CD4-positive, alpha-beta T cell treated with Interleukin-4 for 4 hours (primary cell): ENCODE measurements at regions not wholly inside any gene's neighbourhood (a gene's known extent, or its start where the extent isn't known, plus 50 kb on each side); places are given as distances from the start of the nearest gene placed in this dataset.

Experiments
- DNase-seq: peaks from one replicate; pipeline ENCODE4 v3.0.0-alpha.2; 2020

DNA sequence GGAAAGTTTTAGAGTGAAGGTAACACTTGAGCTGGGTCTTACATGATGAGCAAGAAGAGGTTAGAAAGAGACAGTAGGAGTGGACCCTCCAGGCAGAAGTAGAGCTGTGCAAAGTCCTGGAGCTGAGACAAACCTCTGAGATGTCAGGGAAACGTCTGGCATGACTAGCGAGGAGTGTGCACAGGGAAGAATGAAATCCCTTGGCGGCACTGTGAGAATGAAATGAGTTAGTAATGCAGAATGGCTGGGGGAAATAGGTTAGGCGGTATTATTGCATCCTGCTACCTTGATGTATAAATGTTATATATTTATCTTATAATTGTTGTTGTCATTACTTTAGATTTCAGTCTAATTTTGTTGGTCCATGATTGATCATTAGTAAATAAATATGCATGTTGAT is 457.9 kb upstream of the CCL2 start:
- no peak for DNase-seq

DNA sequence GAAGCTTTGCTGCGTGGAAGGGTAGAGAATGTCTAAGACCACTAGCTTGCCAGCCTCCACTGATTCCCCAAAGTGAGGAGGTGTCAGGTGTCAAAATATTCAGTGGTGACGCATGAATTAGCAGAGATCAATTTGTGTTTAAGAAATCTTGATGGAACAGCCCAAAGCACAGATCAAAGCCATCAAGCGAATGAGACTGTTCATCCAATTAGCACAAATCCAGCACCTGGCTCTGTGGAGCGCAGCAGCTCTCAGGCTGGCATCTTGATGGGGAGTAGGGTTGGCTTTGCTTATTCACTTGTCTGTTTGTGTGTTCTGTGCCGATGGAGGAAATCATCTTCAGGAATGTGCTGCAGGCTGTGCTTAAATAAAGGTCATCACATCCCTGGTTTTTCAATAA is 456.8 kb upstream of the CCL2 start:
- DNase-seq: no peak

DNA sequence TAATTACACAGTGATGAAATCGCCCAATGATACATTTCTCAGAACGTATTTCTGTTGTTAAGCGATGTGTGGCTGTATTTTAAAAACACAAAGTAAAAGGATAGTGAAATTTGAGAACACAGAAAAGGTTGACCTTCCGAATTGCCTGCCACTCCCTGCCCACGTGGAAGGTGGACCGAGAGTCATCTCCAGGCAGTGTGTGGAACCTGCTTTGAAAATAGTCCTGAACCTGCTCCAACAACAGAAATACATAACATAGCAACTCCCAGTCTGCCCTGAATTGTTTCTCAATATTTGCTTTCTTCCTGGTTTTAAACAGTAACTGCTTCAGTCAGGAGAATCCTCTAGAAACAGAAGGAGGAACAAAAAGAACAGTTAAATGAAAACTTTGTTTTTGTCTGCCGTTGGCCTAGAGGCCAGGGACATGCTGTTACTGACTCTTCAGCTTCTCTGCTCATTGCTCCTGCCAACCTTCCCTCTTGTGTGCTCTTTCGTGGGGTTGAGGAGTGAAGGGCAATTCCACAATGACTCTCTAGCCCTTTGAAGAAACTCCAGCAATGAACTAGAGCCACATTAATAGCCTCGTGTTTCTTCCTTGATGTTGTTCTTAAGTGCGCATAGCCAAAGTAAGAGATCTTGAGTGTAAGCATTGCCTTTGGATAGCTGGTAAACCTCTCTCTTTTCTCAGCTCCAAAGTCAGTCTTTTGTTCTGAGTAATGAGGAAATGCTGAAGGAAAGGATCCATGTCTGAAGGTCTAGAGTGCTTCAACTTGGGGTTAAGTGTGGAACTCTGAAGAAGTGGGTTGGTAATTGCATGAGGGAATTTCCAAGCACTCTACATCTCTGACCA is 452.5 kb upstream of the CCL2 start:
- no peak for DNase-seq

DNA sequence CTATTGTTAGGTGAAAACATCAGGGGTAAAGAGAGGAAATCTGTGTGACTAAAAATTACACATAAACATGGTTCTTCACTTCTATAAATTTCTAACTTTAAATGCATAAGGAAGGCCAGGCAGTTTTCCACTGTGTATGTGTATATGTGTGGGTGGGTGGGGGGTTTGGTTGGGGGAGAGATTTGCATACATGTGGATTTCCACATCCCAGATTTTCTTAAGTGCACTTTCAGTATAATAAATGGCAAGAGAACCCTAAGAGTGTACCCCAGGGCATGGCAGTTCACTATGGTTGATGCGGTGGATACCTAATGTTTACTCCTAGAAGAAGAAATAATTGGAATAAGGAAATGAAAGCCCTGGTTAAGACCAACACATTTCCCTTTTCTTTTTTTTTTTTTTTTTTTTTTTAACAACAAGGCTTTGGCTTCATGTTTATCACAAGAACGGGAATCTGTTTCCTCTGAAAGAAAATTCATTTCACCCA is 451.8 kb upstream of the CCL2 start:
- DNase-seq: no peak

DNA sequence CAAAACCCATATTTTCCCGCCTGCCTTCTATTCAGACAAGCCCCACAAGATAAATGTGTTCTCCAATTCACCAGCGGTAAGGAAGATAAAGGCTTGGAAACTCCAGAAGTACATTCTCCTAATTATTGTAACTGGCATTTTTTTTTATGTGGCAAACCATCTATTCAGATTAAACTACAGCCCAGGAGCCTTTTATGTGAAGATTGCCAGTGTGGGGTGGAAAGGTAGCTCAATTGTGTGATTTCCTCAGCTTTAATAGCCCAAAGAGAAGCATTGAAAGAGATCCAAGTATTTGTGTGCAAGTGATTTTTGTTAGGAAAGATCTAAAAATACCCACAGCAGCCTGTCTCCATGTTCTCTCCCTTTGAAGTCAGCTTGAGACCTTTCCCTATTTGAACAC is 451.4 kb upstream of the CCL2 start:
- DNase-seq: no peak

DNA sequence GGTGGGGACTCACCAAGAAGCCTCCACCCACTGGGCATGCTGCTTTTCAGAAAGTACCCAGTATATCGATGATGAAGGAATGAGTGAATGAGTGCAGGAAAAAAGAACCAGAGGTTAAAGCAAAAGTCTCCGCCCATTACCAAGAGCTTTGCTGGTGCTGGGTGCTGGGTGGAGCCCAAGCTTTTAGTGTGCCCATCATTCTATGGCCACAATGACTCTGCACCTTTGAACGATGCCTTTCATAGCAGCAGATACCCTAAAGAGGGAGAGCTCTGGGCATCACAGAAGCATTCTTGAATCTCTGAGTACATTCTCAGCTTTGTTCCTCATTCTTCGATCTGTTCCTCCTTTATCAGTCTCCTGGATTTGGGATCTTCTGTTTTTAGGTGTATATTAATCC is 450.7 kb upstream of the CCL2 start:
- no peak for DNase-seq

DNA sequence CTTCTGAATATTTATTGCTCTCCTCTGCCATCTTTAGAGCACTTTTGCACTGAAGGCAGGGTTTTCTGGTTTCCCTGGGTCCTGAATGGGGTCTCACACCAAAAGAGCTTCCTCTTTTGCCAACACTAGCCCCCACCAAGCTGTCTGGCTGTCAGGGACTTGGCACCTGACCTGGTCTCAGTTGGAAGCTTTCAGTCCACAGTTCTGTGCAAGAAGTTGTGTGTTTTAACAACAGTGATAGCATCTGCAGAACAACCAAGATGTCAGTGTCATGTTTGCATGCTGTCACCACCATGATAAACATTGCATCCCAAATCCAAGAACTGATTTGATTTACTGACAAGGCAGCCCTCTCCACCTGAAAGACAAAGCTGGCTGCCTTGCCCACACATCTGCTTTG is 448.5 kb upstream of the CCL2 start:
- DNase-seq: no peak

DNA sequence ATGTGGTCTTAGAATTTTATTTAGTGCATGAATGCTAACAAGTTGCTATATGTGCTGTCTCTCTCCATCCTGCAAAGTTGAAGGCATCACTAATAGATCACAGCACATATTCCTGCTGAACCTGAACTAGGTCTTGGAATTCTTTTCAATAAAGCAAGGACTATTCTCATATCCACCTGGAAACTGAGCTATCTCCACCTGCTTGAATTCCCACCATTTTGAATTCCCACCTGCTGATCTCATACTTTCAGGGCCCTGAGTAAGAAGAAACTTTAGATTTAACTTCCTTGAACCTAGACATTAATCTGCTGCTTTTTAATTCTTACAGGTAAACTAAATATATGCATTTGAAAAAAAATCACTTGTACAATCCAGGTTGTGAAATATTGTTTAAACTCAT is 445.3 kb upstream of the CCL2 start:
- DNase-seq: no peak

DNA sequence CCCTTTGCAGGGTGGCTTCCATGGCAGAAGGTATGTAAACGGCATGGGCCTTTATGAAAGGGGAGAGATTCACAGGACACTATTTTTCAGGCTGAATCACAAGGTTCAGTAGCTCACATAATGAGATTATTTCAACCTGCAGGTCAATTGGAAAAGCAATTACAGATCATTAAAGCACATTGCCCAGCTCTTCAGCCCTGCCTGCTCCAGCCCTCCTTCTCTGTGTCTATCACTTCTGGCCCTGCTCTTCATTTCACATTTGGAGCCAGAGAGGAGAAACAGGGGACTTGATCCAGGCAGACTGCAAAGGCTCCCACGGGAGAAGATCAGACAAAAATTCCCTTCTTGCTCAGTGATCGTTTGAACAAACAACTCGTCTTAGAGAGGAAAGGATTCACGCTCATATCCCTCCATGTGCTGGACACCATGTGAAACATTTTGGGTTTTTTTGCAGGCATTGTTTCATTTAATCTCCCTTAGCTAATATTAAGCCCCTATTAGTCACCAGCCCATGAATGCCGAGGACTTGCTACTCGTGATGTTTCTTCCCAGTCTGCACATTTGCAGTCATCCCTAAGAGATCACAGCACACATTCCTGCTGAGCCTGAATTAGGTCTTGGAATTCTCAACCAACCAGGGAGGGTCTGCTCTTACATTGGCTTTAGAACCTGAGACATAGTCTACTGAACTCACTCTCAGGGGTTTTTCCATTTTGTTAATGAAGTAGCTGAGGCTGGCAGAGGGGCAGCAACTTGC is 443.9 kb upstream of the CCL2 start:
- DNase-seq: no peak

DNA sequence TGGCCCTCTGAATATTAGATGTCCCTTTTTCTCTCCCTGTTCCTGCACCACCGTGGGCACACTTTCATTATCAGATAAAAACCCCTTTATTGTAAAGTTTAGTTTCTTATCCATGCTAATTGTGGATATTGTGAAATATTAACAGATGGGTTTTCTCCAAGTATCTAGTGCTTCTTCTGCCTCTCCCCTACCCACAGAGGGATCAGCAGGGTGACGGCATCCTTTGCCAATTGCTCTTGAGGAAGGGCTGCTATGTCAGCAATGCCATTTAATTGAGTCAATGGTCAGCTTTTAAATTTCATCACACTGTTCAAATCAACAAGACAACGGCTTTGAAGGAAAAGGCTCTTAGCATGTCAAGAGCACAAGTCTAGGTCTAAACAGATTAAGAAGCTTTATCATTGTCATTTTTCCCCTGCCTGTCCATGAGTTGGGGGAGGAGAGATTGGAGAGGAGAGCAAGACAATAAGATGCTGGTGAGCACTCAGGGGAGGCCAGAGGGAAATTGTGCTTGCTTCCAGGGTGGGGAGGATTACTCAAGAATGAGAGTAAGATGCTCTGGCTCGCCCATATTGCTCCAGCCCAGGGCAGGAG is 443.0 kb upstream of the CCL2 start:
- no peak for DNase-seq

DNA sequence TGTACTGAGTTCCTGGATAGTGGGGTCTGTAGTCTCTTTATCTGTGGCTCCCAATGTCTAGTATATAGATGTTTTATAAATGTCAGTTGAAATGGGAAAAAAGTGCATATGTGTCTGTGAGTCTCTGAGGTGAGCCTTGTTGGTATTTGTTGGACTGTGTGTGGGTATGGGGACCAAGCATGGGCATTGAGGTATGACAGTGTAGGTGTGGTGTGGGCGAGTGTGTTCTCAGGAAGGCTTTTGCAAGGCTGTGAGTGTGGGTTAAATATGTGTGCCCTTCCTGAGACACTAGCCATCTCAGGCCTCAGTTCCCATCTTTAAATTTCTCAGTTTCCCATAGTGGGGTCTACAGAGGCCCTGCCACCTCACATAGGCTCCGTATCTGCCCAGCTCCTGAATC is 440.2 kb upstream of the CCL2 start:
- no peak for DNase-seq

DNA sequence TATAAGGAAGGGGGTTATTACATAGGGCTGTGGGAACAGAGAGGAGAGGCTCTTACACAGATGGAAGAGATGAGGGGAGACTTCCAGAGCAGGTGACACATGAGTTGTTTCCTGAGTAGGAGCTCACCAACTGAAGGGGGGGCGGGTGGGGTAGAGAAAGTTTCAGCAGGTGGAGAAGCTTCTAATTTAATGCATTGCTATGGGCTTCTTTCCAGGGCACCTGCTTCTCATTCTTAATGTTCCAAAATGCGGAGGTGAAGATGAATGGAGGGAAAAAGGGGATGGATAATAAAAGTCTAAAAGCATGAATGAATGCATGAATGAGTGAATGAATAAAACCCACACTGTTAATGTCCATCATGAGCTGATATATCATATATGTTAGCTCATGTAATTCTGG is 439.0 kb upstream of the CCL2 start:
- DNase-seq: no peak

DNA sequence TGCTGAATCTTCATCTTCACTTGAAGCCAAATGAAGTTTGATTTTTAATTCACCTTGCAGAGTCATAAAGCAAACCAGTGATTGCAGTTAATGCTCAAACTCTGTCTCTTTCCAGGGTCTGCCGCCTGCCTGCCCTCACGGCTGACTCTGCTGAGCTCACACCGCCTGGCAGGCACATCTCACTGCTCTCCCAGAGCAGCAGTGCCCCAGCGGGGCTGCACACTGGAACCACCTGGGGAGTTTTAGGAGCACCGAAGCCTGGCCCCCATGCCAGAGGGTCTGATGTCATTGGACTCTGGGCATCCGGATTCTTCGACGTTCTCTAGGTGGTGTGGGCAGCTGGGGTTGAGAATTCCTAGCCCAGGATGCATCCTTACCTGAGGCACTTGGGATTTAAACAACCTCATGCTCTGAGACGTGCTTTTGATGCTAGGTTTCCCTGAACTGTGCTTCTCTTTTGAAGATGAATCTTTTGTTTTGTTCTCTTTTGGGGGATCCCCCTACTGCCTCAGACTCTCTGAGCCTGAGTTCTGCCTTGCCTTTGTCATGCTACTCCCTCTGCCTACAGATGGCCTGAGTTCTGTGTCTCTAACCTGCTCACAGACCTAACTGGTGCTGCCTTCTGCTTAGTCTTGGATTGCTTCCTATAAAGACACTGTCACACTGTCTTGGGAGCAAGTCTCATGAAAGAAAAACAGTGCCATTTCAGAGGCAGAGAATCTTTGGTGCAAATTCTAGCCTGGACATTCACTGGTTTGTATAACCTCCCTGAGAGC is 438.1 kb upstream of the CCL2 start:
- no peak for DNase-seq

DNA sequence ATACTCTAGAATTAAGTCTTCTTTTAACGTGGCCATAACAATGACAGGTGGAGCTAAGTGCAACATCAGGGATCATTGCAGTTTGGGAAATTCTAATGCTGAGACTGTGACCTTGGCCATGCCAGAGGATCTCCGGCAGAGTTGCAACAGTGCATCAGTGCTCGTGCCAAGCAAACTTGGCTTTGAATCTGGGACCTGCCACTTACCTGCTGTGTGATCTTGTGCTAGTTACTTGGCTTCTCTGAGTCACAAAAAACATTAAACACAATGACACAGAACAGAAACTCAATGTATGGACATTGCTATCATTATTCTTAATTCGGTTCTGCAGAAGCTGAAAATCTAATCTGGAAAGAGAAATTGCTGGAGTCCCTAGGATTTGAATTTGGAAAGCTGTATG is 435.5 kb upstream of the CCL2 start:
- no peak for DNase-seq

DNA sequence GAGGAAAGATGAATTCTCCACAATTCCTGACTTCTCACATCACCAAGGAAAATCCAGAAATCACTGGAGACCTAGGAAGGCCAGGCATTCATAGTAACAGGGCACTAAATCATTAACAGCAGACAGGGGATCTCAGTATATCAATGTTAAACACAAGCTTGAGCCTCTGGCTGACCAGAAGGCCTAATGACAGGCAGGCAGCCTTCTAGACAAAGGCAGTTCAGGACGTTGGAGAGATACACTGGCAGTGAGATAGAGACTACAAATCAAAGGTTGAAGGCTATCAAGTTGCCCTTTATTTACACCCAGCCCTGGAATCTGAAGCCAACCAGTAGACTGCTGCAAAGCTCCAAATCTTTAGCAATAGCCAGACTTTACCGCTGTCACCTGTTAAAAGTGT is 422.8 kb upstream of the CCL2 start:
- no peak for DNase-seq

DNA sequence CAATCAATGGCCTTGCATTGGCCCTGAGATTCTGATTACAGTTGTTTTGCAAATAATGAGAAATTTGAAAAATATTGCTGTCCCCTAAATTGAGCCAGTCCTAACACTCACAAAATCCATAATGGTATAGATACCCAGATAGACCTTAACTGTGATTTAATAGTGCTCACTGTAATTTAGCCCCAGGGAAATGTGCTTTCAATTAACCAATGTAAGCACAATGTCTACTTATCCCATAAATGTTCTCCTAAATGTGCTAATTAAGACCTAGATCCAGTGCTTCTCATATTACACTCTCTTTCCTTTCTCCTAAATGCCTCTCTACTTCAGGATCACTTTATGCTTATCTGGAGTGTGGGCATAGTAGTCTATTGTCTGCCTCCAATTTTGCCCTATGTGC is 417.8 kb upstream of the CCL2 start:
- DNase-seq: no peak

DNA sequence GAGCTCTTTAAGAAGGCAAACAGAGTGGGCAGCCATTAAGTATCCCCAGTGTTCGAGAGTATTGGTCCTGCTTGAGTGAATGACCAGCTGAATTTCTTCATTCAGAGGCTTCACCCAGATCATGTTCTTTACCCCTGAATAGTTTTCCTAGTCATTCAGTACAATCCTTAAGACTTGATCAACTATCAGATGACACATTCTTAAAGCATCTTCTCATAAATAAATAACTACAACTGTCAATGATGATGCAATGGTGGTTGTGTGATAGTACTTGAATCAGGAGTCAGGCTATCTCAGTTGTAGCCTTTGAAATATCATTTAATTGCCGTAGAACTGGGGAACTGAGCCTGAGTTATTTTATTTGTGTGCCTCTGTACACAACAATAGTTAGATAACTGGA is 416.8 kb upstream of the CCL2 start:
- DNase-seq: no peak

DNA sequence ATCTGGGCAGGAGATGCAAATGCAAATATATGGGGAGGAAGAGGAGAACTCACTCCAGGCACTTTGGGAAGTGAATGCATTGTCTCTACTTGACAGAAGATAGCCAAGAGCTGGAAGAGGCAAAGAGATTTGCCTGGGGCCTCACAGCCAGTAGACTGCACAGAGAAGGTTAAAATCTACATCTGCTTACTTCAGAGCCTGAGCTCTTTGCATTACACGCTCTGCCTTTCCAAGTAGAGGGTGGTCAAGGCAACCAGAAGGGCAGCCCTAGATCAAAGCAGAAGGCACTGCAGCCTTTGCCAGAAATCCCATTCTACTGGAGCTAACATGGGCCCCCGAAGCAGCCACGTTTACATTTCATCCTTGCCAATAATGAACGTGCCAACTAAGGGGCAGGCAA is 407.2 kb upstream of the CCL2 start:
- no peak for DNase-seq

DNA sequence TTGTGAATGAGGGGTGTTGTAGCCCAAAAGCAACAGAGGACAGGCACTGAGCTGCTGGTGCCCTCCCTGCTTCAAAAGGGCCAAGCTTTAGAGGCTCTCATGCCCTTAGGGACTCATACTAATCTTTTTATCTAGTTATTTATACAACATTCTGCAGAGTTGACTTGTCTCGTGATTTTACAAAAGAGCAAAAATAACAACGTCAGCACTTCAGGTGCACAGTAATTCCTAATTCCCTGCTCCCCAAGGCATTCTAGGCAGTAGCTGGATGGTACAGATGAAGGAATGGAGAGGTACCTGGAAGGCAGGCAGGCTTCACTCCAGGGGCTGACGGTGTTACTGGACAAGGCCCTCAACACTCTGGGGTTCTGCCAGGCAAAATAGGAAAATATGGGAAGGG is 406.7 kb upstream of the CCL2 start:
- no peak for DNase-seq

DNA sequence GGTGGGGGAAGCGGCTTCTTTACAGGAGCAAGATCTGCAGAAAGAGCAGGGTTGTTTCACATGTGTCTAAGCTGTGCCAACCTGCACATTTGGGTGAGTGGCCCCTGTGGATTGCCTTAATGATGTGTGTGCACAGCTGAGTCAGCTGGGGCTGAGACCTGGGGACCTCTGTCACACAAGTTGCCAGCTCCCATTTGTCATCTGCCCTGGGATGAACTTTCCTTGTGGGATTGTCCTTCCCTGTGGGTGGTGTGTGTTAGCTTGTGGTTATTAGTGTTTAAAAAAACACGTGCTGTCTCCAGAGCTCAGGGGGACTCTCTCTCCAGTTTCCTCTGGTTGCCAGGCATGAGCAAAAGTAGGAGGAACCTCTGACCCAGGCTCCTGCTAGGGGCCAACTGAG is 400.5 kb upstream of the CCL2 start:
- DNase-seq: no peak

DNA sequence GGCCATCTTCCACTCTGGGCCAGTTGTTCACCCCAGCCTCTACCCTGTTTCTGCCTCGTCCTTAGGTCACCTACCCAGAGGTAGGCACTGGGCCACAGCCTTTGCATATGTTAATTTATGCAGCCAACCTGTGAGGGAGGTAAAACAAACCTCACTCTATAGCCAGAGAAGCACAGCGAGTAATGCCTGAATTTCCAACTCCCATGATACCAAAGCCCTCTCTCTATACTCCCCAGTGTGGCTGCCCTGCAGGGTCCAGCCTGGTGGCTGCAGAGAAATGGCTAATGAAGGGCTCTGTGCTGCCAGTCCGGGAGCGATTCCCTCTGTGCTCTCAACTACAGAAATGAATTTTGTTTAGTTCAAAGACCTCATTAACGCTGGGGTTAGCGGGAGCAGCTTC is 397.0 kb upstream of the CCL2 start:
- no peak for DNase-seq

DNA sequence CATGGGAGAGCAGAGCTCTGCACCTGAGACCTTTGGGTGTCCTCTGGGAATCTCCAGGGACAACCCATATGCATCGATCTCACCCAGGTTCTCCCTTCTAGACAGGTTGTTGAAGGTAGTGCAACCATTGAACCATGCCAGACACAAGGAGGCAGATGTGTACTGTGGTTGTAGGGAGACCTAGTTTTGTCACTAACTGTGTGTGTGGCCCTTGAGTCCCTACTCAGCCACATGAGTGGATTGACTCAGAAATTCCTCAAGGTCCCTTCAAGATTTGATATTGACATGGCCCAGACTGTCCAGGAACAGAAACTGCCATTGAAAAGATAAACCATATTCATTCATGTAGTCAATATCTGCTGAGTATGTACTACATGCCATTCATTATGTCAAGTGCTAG is 396.4 kb upstream of the CCL2 start:
- no peak for DNase-seq
